Hematopoietic multipotent progenitor cell treated with erythropoietin and hydrocortisone succinate and interleukin-3 and kit ligand, for 15 days (in vitro differentiated cells): ENCODE measurements at regions not wholly inside any gene's neighbourhood (a gene's known extent, or its start where the extent isn't known, plus 50 kb on each side); places are given as distances from the start of the nearest gene placed in this dataset.
"Not testable (repeated sequence)": the region's sequence is repeated elsewhere in the genome, so short reads cannot be mapped to it uniquely, and the experiment has no call there.

ENCODE experiments used
- DNase-seq: peaks from one replicate; pipeline ENCODE4 v3.0.0-alpha.2; 2015; ENCODE audit warnings: low spot score

GRCh38 chr6:115241373-115241772 is 819.3 kb downstream of the FRK start:
- no peak for DNase-seq

GRCh38 chr6:115221198-115221597 is 839.5 kb downstream of the FRK start:
- DNase-seq = no peak

GRCh38 chr6:115220551-115221159 is 840.0 kb downstream of the FRK start:
- DNase-seq = no peak

GRCh38 chr6:115219645-115220044 is 841.0 kb downstream of the FRK start:
- DNase-seq = no peak

- no peak for DNase-seq
These were observed 843.9 kb downstream of the FRK start for GRCh38 chr6:115216835-115217234.

- DNase-seq = no peak
These were observed 846.4 kb downstream of the FRK start for GRCh38 chr6:115214283-115214682.

- DNase-seq = no peak
These were observed 857.3 kb downstream of the FRK start for GRCh38 chr6:115203381-115203780.

- no peak for DNase-seq
These were observed 852.3 kb upstream of the HS3ST5 start for GRCh38 chr6:115194981-115195638.

- DNase-seq = no peak
These were observed 849.2 kb upstream of the HS3ST5 start for GRCh38 chr6:115191989-115192388.

GRCh38 chr6:115190534-115190933 is 847.7 kb upstream of the HS3ST5 start:
- DNase-seq = no peak

GRCh38 chr6:115175456-115175855 is 832.6 kb upstream of the HS3ST5 start:
- DNase-seq = not testable (repeated sequence)

- DNase-seq = not testable (repeated sequence)
These were observed 823.1 kb upstream of the HS3ST5 start for GRCh38 chr6:115165912-115166311.

- DNase-seq = no peak
These were observed 816.9 kb upstream of the HS3ST5 start for GRCh38 chr6:115159733-115160132.

- no peak for DNase-seq
These were observed 795.1 kb upstream of the HS3ST5 start for GRCh38 chr6:115137910-115138309.

GRCh38 chr6:115133790-115134189 is 791.0 kb upstream of the HS3ST5 start:
- DNase-seq = no peak

GRCh38 chr6:115131709-115132490 is 789.1 kb upstream of the HS3ST5 start:
- DNase-seq = no peak

- not testable (repeated sequence) for DNase-seq
These were observed 778.7 kb upstream of the HS3ST5 start for GRCh38 chr6:115121513-115121912.

GRCh38 chr6:115120391-115120790 is 777.6 kb upstream of the HS3ST5 start:
- no peak for DNase-seq

GRCh38 chr6:115091461-115091860 is 748.6 kb upstream of the HS3ST5 start:
- DNase-seq = no peak

GRCh38 chr6:115078555-115078954 is 735.7 kb upstream of the HS3ST5 start:
- no peak for DNase-seq

- no peak for DNase-seq
These were observed 729.1 kb upstream of the HS3ST5 start for GRCh38 chr6:115071962-115072361.

- no peak for DNase-seq
These were observed 725.0 kb upstream of the HS3ST5 start for GRCh38 chr6:115067690-115068447.
